ENCODE measurements at regions not wholly inside any gene's neighbourhood (a gene's known extent, or its start where the extent isn't known, plus 50 kb on each side); places are given as distances from the start of the nearest gene placed in this dataset.
"Not testable (repeated sequence)": the region's sequence is repeated elsewhere in the genome, so short reads cannot be mapped to it uniquely, and the experiment has no call there.

DNA sequence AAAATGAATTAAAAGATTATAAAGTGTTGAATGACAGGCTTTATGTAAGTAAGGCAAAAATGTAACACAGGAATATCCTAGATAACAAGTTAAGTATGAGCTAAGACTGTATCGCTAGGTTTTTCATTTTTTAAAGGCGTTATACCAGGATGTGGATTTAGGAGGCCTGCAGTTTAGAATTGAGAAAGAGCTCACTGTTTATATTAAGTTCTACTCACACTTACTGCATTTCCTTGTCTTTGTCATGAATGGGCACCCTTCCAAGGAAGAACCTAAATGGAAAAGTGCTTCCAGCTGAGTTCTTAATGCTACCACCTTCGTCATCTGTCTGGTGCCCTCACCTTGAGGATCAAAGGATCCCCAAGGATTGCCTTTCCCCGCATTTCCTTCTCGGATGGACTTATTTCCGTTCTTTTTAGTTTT is 148.7 kb downstream of the SOX4 start:
- no peak for DNase-seq (ENCODE audit: low spot score)

DNA sequence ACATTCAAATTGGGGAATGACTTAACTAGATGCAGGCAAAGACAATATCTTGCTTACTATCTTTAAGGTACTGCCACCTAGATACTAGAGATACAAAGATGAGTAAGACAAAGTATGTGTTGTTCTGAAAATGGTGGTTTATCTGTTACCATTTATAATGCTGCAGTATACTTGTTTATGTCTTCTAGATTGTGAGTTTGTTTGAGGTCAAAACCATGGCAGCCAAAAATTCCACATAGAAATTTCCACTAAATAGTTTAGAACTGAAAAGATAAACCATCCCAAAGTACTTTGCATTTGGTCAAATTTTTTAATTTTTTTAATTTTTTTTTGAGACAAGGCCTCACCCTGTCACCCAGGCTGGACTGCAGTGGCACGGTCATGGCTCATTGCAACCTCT is 150.8 kb downstream of the SOX4 start:
- DNase-seq (ENCODE audit: low spot score), result no peak

DNA sequence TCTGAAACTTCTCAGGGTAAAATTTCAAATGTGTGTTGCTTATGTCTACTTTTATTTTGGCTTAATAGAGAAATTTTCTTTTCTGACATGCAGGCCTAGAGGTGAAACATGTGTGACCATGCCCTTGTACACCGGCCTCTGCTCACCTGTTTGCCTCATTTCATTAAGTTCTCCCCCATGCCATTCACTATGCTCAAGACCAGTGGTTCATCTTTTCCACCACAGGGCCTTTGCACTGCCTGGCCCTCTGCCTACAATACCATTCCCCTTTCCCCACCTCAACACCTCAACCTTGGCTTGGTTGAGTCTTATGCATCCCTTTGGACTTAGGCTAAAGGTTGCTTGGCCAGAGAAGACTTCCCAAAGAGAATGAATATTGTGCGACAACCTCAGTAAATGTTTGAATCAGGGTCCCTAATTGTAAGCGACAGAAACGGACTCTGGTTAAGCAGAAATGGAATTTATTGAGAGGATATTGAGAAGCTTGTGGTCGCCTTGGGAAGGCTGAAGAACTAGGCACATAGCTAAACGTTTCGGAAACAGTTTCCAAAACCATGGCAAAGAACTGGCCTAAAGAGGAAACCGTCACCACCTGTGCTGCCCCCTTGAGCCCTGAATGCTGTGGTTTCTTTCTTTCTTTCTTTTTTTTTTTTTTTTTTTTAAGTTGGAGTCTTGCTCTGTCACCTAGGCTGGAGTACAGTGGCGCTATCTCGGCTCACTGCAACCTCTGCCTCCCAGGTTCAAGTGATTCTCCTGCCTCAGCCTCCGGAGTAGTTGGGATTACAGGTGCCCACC is 152.2 kb downstream of the SOX4 start:
- no peak for DNase-seq (ENCODE audit: low spot score)

DNA sequence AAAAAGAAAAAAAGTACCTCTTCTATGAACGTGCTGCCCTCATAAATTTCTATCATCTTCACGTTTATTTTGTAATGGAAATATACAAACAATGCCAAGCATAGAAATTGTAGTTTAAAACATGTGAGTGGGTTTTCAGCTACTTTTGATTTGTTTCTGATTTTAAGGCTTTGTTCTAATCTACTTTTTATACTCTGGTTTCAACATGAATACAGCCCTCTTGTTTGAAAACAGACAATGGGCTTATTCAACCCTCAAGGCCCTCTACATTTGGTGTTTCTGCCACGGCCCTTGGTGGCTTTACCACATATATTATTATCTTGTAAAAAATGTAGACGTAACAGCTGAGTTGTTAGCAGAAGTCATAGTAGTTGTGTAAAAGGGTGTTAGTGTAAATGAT is 153.9 kb downstream of the SOX4 start:
- no peak for DNase-seq (ENCODE audit: low spot score)

DNA sequence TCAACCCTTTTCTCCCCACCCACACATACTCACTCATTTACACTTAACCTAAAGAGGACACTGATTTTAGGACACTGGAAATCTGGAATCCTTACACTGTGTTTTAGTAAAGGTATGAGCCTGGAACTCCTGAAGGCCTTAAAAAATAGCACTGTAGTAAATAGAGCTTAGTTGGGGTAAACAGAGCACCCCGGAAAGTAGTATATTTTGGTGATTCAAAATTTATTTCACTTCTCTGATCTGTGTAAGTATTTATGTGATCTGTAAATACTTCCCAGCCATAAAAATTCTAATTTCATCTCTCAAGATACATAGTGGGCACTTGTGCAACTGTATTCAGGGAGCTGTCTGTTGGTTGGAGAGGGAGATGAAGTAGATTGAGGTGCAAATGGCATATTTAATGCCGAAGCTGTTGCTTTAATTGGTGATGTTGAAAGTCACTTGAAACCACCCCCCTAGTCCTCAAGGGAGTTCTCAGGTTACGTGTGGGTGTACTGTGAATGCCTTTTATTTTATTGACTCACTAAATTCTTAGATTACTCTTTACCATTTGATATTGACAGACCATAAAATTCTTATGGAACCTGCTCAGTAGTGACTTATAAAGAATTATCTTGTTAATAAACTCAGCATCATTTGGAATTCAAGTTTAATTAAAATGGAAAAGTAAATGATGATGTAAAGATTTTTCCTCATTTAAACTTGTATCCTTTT is 154.9 kb downstream of the SOX4 start:
- DNase-seq (ENCODE audit: low spot score), result peak; percentile 38

DNA sequence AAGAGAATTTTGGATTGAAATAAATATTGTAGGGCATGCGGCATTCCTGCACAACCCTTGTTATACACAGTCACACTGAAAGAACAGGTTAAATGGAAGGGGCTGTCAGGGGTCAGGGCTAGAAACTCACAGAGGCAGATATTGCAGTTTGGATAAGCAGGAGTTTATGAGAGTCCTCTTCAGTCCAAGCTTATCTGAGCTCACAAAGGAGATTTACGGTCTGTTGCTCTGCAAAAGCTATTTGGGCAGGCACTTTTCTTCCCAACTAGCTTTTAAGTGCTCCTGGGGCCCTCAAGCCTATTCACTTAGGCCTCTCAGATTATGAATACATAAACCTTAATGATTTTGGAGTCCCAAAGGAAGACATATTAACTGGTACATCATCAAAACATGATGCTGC is 156.2 kb downstream of the SOX4 start:
- no peak for DNase-seq (ENCODE audit: low spot score)

DNA sequence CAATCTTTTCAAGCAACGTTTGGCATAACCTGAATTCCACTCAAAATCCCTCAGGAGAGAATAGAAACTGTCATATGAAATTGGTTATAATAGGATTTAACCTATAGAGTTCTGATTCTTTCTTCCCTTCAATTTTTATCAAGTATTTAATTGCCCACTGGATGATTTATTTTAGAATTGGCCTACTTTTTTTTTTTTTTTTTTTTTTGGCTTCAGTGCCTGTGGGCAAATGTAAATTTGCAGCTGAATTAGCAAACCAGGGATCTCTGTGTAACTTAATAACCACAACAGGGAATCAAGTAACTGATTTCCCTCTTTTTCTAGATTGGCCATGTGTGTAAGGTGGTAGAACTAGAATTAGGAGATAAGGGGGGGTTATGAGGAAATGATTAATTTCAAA is 157.0 kb downstream of the SOX4 start:
- no peak for DNase-seq (ENCODE audit: low spot score)

DNA sequence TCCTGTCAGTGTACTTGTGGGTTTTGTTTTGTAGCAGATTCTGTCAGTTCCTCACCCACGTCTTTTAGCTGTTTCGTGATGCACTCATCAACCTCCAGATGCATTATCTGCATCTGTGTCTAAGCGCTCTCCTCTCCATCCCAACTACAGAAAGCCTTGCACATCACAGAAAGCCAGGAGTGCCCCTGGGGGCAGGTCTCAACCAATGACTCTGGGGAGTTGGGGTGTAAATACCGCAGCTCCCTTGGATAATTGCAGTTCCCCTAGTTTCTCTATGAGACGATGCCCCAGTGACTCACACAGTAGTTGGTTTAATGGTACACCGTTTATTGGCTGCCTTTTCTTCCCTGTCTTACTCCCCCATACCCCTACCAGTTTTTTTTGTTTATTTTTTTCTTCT is 158.1 kb downstream of the SOX4 start:
- DNase-seq (ENCODE audit: low spot score), result no peak

DNA sequence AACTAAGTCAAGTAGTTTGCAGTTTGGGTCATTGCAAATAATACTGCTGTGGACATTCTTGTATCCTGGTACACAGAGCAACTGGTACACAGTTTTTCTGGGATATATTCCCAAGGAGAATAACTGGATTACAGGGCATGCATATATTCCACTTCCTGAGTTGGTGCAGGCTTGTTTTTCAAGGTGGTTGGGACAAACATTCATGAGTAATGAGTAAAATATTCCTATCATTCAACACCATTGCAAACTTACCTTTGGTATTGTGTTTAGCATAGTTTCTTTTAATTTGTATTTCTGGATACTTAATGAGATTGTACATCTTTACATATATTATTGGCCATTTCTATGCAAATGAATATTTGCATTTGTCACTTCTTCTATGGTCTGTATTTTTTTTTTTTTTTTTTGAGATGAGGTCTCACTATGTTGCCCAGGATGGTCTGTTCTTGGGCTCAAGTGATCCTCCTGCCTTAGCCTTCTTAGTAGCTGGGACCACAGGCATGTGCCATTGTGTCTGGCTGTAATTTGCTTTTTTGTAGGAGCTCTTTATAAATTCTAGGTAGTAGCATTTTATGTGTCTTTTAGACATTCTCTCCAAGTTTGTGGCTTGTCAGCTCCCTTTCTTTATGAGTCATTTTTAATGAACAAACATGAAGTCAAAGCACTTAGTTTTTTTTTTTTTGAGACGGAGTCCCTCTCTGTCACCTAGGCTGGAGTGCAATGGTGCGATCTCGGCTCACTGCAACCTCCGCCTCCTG is 158.7 kb downstream of the SOX4 start:
- DNase-seq (ENCODE audit: low spot score), result no peak

DNA sequence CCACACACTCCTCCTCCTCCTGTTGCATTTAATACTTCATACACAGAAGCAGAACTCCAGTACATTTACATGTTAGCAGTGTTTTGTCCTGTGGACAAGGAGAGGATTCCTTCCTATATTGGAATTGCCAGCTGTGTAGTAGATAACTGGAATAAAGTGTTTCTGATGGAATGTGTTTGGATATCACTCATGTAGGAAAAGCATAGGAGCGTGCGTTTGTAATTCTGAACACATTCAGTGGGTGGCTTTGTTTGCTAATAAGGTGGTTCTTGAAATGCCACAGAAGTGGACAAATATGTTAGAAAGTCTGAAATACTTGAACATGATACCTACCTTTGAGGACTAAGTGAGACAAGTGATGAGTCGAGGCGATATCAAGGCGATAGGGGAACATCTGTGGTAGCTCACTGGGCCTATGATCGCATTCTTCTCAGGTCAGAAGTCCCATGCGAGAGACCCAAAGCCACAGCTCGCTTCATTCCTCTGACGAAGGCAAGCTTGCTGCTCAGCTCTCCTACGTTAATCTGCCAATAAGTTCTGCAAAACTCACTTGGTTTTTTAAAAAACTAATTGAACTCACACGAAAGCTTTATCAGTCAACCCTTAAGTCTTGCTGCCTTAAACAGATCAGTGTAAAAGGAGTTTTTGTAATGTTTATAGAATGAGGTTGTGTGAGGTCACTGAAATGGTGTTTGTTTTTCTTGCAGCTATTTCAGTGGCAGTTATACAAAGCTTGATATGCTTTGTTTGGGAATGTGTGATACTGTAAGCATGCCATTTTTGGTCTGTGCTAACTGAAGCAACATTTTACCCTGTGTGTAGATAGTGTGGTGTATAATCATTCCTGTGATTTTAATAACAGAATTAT is 159.9 kb downstream of the SOX4 start:
- DNase-seq (ENCODE audit: low spot score), result no peak

DNA sequence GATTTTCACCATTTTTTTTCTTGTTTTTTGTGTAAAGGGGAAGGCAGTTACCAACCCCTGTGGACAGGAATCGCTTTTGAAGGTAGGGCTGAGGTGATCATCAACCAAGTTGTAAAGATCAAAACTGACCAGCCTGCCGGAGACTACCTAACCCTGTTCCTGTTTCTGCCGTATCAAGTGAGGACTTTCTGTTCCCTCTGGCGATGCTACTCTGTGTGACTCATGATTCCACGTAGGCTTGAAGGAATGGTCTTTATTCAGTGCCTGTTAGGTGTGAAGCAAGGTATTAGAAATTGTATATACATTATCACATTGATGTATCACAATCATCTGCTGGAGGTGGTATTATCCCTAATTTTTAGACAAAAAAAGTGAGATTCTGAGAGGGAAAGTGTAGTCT is 161.3 kb downstream of the SOX4 start:
- DNase-seq (ENCODE audit: low spot score), result no peak

DNA sequence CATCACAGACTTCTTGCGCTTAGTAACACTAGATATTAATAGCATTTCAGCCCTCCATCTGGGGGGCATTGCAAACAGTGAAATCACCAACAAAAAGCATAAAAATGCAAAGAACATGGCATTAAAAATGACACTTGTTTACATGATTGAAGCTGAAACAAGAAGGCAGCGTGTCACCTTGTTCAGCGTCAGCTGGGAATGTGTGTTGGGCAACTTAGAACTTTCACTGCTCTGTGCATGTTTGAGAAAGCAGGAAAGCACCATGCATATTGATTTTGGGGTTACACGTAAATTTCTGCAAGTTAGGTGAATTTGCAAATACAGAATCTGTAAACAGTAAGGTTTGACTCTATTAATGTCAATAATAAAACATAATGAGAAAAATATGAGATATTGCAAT is 162.9 kb downstream of the SOX4 start:
- no peak for DNase-seq (ENCODE audit: low spot score)

DNA sequence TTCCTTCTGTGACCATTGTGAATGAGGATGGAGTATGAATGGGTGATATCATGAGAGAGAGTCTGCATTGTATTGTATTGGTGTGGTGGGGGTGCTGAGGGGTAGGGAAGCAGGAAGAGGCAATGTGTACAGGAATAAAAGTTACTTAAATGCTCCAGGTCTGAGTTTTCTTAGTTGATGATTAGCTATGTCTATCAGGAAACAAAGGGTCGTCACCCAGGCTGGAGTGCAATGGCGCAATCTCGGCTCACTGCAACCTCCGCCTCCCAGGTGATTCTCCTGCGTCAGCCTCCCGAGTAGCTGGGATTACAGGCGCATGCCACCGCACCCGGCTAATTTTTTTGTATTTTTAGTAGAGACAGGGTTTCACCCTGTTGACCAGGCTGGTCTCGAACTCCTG is 163.8 kb downstream of the SOX4 start:
- DNase-seq (ENCODE audit: low spot score), result not testable (repeated sequence)

DNA sequence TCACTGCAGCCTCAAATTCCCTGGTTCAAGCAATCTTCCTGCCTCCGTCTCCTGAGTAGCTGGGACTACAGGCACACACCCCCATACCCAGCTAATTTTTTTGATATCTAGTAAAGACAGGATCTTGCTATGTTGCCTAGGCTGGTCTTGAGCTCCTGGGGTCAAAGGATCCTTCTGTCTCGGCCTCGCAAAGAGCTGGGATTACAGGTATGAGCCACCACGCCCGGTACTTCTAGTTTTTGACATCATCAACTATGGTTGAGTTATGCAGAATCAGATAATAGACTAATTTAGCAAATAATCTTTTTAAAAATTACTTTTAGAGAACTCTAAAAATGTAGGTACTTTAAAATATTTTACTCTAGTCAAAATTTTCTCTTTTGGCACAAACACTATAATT is 166.2 kb downstream of the SOX4 start:
- DNase-seq (ENCODE audit: low spot score), result no peak

DNA sequence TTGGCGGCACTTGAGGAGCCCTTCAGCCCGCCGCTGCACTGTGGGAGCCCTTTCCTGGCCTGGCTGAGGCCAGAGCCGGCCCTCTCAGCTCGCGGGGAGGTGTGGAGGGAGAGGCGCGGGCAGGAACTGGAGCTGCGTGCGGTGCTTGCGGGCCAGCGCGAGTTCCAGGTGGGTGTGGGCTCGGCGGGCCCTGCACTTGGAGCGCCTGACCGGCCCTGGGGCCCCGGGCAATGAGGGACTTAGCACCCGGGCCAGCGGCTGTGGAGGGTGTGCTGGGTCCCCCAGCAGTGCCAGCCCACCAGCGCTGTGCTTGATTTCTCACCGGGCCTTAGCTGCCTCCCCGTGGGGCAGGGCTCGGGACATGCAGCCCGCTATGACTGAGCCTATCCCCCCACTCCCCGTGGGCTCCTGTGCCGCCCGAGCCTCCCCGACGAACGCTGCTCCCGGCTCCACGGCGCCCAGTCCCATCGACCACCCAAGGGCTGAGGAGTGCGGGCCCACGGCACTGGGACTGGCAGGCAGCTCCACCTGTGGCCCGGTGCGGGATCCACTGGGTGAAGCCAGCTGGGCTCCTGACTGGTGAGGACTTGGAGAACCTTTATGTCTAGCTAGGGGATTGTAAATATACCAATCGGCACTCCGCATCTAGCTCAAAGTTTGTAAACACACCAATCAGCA is 167.6 kb downstream of the SOX4 start:
- not testable (repeated sequence) for DNase-seq (ENCODE audit: low spot score)

DNA sequence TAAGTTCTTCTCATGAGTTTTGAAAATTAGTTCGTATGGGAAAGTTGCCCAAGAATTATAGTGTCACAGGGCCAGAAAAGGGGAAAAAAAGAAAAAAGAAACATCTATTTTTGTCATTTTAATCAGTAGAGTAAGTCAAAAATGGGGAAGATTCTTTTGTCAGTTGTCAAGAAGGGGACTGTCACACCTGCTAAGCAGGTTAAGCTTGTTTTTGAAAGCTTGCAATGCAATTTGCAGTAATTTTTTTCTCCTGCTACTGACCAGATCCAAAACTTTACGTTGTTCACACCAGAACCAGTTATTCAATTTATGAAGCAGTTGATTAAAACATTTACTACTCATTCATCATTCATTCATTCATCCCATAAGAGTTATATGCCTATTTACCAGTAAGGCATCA is 171.4 kb downstream of the SOX4 start:
- DNase-seq (ENCODE audit: low spot score), result no peak

DNA sequence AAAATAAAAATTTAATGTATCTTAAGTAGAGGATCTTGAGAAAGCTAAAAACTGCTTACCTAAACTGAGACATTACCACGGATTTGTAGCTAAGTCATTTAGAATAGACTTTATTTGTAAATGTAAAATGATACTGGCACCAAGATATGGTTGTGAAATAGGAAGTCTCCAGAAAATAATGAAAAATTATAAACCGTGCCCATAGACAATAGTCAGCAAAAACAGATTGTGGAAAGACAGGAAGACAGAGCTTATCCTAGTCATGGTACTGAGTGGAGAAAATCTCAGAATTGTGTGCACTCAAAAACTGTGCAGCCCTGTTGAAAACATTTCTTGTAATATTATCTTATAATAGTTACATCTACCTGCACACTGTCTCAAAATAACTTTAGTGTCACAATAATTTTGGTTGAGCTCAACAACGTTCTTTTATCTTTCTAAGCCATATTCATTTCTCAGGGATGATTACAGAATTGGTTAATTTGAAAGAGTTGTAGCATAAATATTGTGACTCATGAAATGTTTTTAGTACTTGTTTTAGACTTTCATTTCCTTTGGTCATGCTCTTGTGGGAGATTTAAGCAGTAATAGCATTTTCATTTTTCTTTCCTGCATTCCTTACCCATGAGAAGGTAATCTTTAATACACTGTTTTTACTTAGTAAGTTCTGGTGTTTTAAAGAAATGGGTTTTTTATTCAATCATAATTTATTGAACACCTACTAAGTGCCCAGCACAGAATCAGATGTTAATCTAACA is 174.5 kb downstream of the SOX4 start:
- DNase-seq (ENCODE audit: low spot score), result no peak

DNA sequence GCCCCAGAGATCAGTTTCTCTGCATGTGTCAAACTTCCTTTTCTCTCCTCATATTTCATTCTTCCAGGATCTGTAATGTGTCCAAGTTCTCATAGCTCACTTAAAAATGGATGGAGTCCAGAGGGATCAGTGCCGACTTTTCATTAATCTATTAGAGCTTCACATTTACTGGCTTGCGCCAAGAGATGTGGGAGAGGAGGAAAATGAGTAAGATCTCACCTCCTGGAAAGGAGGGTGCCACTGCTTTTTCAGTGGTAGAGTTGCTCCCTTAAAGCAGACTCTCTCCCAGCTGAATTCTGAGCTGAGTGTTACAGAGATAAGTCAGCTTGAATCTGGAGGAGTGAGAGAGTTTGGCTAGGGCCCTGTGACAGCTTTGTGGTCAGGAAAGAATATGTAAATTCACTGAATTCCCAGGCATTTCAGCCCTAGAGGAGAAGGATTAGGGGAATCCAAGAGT is 175.9 kb downstream of the SOX4 start:
- DNase-seq (ENCODE audit: low spot score), result peak; percentile 37

DNA sequence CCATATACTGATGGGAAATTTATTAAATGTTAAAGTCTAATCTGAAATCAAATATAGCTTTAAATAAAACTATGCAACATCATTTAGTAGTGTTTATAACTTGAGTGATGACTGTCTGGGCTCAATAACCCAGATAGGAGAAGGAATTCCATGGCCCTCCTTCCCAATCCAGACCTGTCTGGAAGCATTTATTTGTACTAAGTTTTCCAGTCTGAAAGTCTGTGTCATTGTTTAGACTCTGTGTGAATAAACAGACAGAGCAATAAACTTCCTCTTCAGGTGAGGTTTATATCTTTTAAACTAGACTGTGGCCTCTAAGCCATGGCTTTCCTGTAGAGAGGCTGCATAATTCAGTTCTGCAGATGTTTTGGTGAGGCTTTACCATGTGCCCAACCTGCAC is 176.4 kb downstream of the SOX4 start:
- no peak for DNase-seq (ENCODE audit: low spot score)

DNA sequence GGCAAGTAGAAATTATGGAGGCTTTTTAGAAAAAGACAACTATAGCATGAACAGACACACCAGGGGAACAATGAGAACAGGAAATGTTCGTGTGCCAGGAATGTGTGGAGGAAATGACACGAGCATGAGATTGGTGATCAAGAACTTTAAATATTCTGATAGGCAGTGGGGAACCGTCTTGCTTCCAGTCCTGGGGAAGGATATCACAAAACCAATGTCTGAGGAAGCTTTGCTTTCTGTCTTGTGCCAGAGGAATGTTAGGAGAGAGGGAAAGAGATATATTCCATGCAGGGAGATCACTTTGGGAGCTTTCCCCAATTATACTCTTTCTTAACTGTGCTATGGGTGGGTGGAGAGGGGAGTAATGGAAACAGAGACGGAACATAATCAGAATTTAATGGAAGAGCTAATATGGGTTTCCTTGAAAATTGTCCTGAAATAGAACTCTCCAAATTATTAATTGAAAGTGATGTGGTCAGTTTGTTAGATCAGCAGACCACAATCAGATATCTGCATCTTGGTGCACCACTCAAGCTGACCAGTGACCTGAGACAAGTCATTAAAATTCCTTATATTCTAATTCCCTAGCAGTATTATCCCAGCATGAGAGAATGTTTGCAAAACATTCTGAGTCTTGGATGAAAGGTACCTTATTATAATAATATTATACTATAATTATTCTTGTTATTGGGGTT is 178.2 kb downstream of the SOX4 start:
- no peak for DNase-seq (ENCODE audit: low spot score)

Data from iPS-NIHi11 (cell line).